GM19455 (cell line): ENCODE measurements at regions not wholly inside any gene's neighbourhood (a gene's known extent, or its start where the extent isn't known, plus 50 kb on each side); places are given as distances from the start of the nearest gene placed in this dataset.

Experiments
- ATAC-seq: cut with Tn5 transposase; IDR thresholded peaks from one replicate; pipeline ENCODE4 v1.9.1; 2021; ENCODE audit not compliant: unreplicated experiment

- no peak for ATAC-seq
Measured at GRCh38 chr3:144129536-144130214, 158.1 kb downstream of the DIPK2A start.

- no peak for ATAC-seq
Measured at GRCh38 chr3:144141074-144141473, 169.5 kb downstream of the DIPK2A start.

GRCh38 chr3:144141496-144141895 lies 169.9 kb downstream of the DIPK2A start:
- no peak for ATAC-seq

- ATAC-seq = no peak
Measured at GRCh38 chr3:144142151-144142840, 170.7 kb downstream of the DIPK2A start.

- no peak for ATAC-seq
Measured at GRCh38 chr3:144148356-144148755, 176.7 kb downstream of the DIPK2A start.

GRCh38 chr3:144151983-144152382 lies 180.4 kb downstream of the DIPK2A start:
- no peak for ATAC-seq

- ATAC-seq = no peak
Measured at GRCh38 chr3:144160627-144161026, 189.0 kb downstream of the DIPK2A start.

GRCh38 chr3:144162042-144162441 lies 190.4 kb downstream of the DIPK2A start:
- ATAC-seq = no peak

- ATAC-seq = no peak
Measured at GRCh38 chr3:144164352-144164751, 192.7 kb downstream of the DIPK2A start.

GRCh38 chr3:144165482-144165881 lies 193.9 kb downstream of the DIPK2A start:
- no peak for ATAC-seq

GRCh38 chr3:144167634-144168033 lies 196.0 kb downstream of the DIPK2A start:
- ATAC-seq = no peak

GRCh38 chr3:144173491-144173890 lies 201.9 kb downstream of the DIPK2A start:
- no peak for ATAC-seq

GRCh38 chr3:144175644-144176425 lies 204.2 kb downstream of the DIPK2A start:
- ATAC-seq = no peak

GRCh38 chr3:144177649-144178048 lies 206.0 kb downstream of the DIPK2A start:
- no peak for ATAC-seq

GRCh38 chr3:144178607-144179006 lies 207.0 kb downstream of the DIPK2A start:
- no peak for ATAC-seq

- no peak for ATAC-seq
Measured at GRCh38 chr3:144181062-144181461, 209.4 kb downstream of the DIPK2A start.

- no peak for ATAC-seq
Measured at GRCh38 chr3:144182501-144182900, 210.9 kb downstream of the DIPK2A start.

- no peak for ATAC-seq
Measured at GRCh38 chr3:144185276-144185675, 213.7 kb downstream of the DIPK2A start.

- ATAC-seq = no peak
Measured at GRCh38 chr3:144187531-144188210, 216.0 kb downstream of the DIPK2A start.

- no peak for ATAC-seq
Measured at GRCh38 chr3:144189044-144189443, 217.4 kb downstream of the DIPK2A start.

- ATAC-seq = no peak
Measured at GRCh38 chr3:144197116-144197515, 225.5 kb downstream of the DIPK2A start.
